Sigmoid colon (tissue), 3 donors: ENCODE measurements at regions not wholly inside any gene's neighbourhood (a gene's known extent, or its start where the extent isn't known, plus 50 kb on each side); places are given as distances from the start of the nearest gene placed in this dataset.

ENCODE experiments used
- POLR2A ChIP-seq, 2 donors: fragments of 450-650 bp; IDR thresholded peaks; one replicate each; pipeline ENCODE4 v1.6.1; 2016; ENCODE audit warnings: antibody characterized with exemption in 2 of 2, mild to moderate bottlenecking in 2 of 2, moderate library complexity in 2 of 2
- TF ChIP-seq, protein P1 (sequence below), 4 experiments: fragments of 450-650 bp in 3 of 4; fragments of 200-600 bp in 1 of 4; IDR thresholded peaks; one replicate each; pipeline ENCODE4 v1.5.1; 2016 to 2019; ENCODE audit warnings: antibody characterized with exemption in 4 of 4, mild to moderate bottlenecking in 3 of 4, moderate library complexity in 2 of 4

DNA sequence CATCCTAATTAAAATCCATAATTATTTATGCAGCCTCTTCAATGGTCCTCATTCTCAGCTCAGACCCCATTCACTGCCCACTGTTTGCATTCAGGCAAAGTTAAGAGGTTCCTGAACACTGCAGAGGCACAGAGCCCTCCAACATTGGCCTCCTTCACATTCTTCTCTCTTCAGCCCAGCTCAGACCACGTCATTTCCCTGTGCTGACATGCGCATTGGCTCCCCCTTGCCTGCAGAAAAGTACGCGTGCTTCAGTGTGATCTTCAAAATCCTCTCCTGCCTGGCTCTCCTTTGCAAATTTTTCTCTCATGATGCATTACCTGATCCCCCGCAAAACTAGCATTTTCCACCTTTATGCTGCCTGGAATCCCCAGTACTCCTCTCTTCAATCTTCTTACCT lies 552.3 kb downstream of the NTRK3 start:
- TF ChIP-seq, protein P1, sequence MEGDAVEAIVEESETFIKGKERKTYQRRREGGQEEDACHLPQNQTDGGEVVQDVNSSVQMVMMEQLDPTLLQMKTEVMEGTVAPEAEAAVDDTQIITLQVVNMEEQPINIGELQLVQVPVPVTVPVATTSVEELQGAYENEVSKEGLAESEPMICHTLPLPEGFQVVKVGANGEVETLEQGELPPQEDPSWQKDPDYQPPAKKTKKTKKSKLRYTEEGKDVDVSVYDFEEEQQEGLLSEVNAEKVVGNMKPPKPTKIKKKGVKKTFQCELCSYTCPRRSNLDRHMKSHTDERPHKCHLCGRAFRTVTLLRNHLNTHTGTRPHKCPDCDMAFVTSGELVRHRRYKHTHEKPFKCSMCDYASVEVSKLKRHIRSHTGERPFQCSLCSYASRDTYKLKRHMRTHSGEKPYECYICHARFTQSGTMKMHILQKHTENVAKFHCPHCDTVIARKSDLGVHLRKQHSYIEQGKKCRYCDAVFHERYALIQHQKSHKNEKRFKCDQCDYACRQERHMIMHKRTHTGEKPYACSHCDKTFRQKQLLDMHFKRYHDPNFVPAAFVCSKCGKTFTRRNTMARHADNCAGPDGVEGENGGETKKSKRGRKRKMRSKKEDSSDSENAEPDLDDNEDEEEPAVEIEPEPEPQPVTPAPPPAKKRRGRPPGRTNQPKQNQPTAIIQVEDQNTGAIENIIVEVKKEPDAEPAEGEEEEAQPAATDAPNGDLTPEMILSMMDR (IDR thresholded peaks at IDR 0.05): no peak
- TF ChIP-seq POLR2A (IDR thresholded peaks at IDR 0.05): no peak
